ENCODE measurements at regions not wholly inside any gene's neighbourhood (a gene's known extent, or its start where the extent isn't known, plus 50 kb on each side); places are given as distances from the start of the nearest gene placed in this dataset.
"Not testable (repeated sequence)": the region's sequence is repeated elsewhere in the genome, so short reads cannot be mapped to it uniquely, and the experiment has no call there.

- Histone ChIP-seq H3K4me3 (ENCODE audit: severe bottlenecking) (no peak overlapping the region), H3K4me1 (ENCODE audit: insufficient read depth, poor library complexity, severe bottlenecking) (no peaks in the 10 kb centered on the region), H3K27ac (ENCODE audit: poor library complexity, severe bottlenecking) (no peak overlapping the region), H3K9me3 (ENCODE audit: severe bottlenecking) (no peaks in the 10 kb centered on the region), H3K27me3 (ENCODE audit: insufficient read depth, poor library complexity, severe bottlenecking) (no peaks in the 10 kb centered on the region), H3K36me3 (ENCODE audit: low read depth) (no peaks in the 10 kb centered on the region)
- TF ChIP-seq CTCF (IDR thresholded peaks at IDR 0.05; ENCODE audit: poor library complexity, severe bottlenecking): no peak
- DNase-seq (ENCODE audit: low spot score) (no peak), ATAC-seq (ENCODE audit: low read depth) (no peak)
Measured at GRCh38 chr4:170805352-170805751, 715.6 kb upstream of the AADAT start.

GRCh38 chr4:170804930-170805329, 715.2 kb upstream of the AADAT start:
- H3K36me3 ChIP-seq (ENCODE audit: low read depth): no peaks in the 10 kb centered on the region

GRCh38 chr4:170803492-170803891, 713.7 kb upstream of the AADAT start:
- Histone ChIP-seq H3K4me3 (ENCODE audit: severe bottlenecking) (no peak overlapping the region), H3K4me1 (ENCODE audit: insufficient read depth, poor library complexity, severe bottlenecking) (no peaks in the 10 kb centered on the region), H3K27ac (ENCODE audit: poor library complexity, severe bottlenecking) (no peak overlapping the region), H3K27me3 (ENCODE audit: insufficient read depth, poor library complexity, severe bottlenecking) (no peaks in the 10 kb centered on the region), H3K9me3 (ENCODE audit: severe bottlenecking) (no peaks in the 10 kb centered on the region), H3K36me3 (ENCODE audit: low read depth) (no peaks in the 10 kb centered on the region)
- DNase-seq (ENCODE audit: low spot score) (no peak), ATAC-seq (ENCODE audit: low read depth) (no peak)
- TF ChIP-seq CTCF (IDR thresholded peaks at IDR 0.05; ENCODE audit: poor library complexity, severe bottlenecking): no peak

More at GRCh38 chr4:170804930-170805329, 715.2 kb upstream of the AADAT start:
- H3K9me3 ChIP-seq (ENCODE audit: severe bottlenecking): no peaks in the 10 kb centered on the region
- no peak overlapping the region for H3K27ac ChIP-seq (ENCODE audit: poor library complexity, severe bottlenecking)
- no peak overlapping the region for H3K4me3 ChIP-seq (ENCODE audit: severe bottlenecking)
- no peak for DNase-seq (ENCODE audit: low spot score)
- no peaks in the 10 kb centered on the region for H3K4me1 ChIP-seq (ENCODE audit: insufficient read depth, poor library complexity, severe bottlenecking)
- no peaks in the 10 kb centered on the region for H3K27me3 ChIP-seq (ENCODE audit: insufficient read depth, poor library complexity, severe bottlenecking)
- no peak for ATAC-seq (ENCODE audit: low read depth)
- no peak for TF ChIP-seq CTCF (IDR thresholded peaks at IDR 0.05; ENCODE audit: poor library complexity, severe bottlenecking)

DNA sequence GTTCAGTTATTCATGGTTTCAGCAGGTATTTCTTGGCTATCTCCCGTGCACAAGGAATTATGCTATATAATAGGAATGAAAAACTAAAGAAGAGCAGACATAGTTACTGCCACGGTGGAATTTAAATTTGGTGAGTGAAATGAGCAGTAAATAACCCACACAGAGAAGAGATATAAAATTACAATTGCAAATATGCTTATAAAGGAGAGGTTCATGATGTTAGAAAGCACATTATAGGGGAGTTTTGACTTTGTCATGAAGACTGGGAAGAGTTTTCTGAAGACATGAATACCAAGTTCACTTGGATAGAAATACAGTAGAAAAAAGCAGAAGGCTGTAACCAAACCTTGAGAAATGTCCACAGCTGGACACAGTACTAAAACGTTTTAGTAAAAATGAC, 712.0 kb upstream of the AADAT start:
- Histone ChIP-seq H3K4me3 (ENCODE audit: severe bottlenecking) (no peak overlapping the region), H3K9me3 (ENCODE audit: severe bottlenecking) (no peaks in the 10 kb centered on the region), H3K27me3 (ENCODE audit: insufficient read depth, poor library complexity, severe bottlenecking) (no peaks in the 10 kb centered on the region), H3K4me1 (ENCODE audit: insufficient read depth, poor library complexity, severe bottlenecking) (no peaks in the 10 kb centered on the region), H3K36me3 (ENCODE audit: low read depth) (no peaks in the 10 kb centered on the region), H3K27ac (ENCODE audit: poor library complexity, severe bottlenecking) (no peak overlapping the region)
- no peak for TF ChIP-seq CTCF (IDR thresholded peaks at IDR 0.05; ENCODE audit: poor library complexity, severe bottlenecking)
- DNase-seq (ENCODE audit: low spot score) (no peak), ATAC-seq (ENCODE audit: low read depth) (no peak)

DNA sequence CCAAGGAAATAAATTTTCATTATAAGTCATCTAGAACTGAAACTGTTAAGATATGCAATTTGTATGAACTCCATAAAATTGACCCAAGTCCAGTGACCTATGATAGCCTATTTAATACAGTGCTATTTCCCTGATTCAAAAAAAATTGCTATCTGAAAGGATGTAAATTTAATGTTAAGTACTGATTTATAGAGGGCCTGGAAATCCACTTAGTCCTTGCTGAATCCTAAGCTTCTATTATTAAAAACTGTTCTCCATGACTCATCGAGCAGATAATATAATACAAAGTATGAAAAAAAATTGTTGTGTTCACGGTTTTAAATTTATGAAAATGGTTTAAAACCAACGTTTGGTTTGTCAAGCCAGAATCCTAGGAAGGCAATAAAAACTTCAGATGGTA, 704.8 kb upstream of the AADAT start:
- H3K36me3 ChIP-seq (ENCODE audit: low read depth): no peaks in the 10 kb centered on the region
- no peak overlapping the region for H3K4me3 ChIP-seq (ENCODE audit: severe bottlenecking)
- DNase-seq (ENCODE audit: low spot score) (no peak), ATAC-seq (ENCODE audit: low read depth) (no peak)
- H3K9me3 ChIP-seq (ENCODE audit: severe bottlenecking): no peaks in the 10 kb centered on the region
- no peaks in the 10 kb centered on the region for H3K4me1 ChIP-seq (ENCODE audit: insufficient read depth, poor library complexity, severe bottlenecking)
- no peak overlapping the region for H3K27ac ChIP-seq (ENCODE audit: poor library complexity, severe bottlenecking)
- TF ChIP-seq CTCF (IDR thresholded peaks at IDR 0.05; ENCODE audit: poor library complexity, severe bottlenecking): no peak
- no peaks in the 10 kb centered on the region for H3K27me3 ChIP-seq (ENCODE audit: insufficient read depth, poor library complexity, severe bottlenecking)

DNA sequence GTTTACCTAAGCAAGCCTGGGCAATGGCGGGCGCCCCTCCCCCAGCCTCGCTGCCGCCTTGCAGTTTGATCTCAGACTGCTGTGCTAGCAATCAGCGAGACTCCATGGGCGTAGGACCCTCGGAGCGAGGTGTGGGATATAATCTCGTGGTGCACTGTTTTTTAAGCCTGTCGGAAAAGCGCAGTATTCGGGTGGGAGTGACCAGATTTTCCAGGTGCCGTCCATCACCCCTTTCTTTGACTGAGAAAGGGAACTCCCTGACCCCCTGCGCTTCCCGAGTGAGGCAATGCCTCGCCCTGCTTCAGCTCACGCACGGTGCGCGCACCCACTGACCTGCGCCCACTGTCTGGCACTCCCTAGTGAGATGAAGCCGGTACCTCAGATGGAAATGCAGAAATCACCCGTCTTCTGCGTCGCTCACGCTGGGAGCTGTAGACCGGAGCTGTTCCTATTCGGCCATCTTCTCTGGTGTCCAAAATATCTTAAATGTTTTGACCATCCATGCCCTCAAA, 698.8 kb upstream of the AADAT start:
- H3K36me3 ChIP-seq (ENCODE audit: low read depth); ATAC-seq (ENCODE audit: low read depth); H3K27me3 ChIP-seq (ENCODE audit: insufficient read depth, poor library complexity, severe bottlenecking); H3K4me3 ChIP-seq (ENCODE audit: severe bottlenecking); H3K4me1 ChIP-seq (ENCODE audit: insufficient read depth, poor library complexity, severe bottlenecking); H3K9me3 ChIP-seq (ENCODE audit: severe bottlenecking); H3K27ac ChIP-seq (ENCODE audit: poor library complexity, severe bottlenecking); DNase-seq (ENCODE audit: low spot score): not testable (repeated sequence)
